ENCODE measurements at regions not wholly inside any gene's neighbourhood (a gene's known extent, or its start where the extent isn't known, plus 50 kb on each side); places are given as distances from the start of the nearest gene placed in this dataset.

DNA sequence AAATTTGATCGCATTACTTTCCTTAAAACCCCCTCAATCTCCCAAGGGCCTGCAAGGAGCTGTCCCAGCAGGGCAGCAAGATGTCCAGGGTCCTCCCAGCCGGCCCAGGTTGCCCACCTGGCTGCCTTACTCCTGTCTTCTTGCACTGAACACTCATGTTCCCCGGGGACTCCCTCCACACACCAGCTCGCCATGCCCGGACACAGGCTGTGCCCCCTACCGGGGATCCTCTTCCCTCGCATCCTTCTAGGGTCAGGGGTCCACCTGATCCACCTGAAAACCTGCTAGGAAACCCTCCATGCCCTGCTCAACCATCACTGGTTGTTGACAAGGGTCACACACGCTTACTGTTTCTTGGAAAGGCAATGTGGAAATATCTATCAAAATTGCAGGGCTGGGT is 172.0 kb upstream of the MSX2 start:
- TF ChIP-seq POLR2A (IDR thresholded peaks at IDR 0.05; ENCODE audit: low read length) (no peak), GATA1 (IDR thresholded peaks at IDR 0.05; ENCODE audit: low read depth, low read length) (no peak)

Measured in erythroblast (primary cell).